HL-60 (cell line): ENCODE measurements at regions not wholly inside any gene's neighbourhood (a gene's known extent, or its start where the extent isn't known, plus 50 kb on each side); places are given as distances from the start of the nearest gene placed in this dataset.
"Not testable (repeated sequence)": the region's sequence is repeated elsewhere in the genome, so short reads cannot be mapped to it uniquely, and the experiment has no call there.

Experiments
- DNase-seq, 2 experiments: peaks; one replicate each; pipeline ENCODE4 v3.0.0-alpha.2; 2010 to 2020; ENCODE audit warnings: low read depth in 1 of 2, low spot score in 1 of 2
- H3K27ac ChIP-seq: fragments of 250-450 bp; sonication (Bioruptor Pico); replicated peaks from 2 replicates; pipeline ENCODE4 v1.5.1; 2020; ENCODE audit warnings: mild to moderate bottlenecking, moderate library complexity
- H3K27me3 ChIP-seq: fragments of 250-450 bp; sonication (Bioruptor Pico); 2 replicates; pipeline ENCODE4 v1.5.1; 2021; ENCODE audit warnings: mild to moderate bottlenecking, moderate library complexity; ENCODE audit not compliant: insufficient read depth, poor library complexity, severe bottlenecking
- H3K4me3 ChIP-seq: replicated peaks from 2 replicates; pipeline ENCODE4 v1.5.1; 2011; ENCODE audit warnings: mild to moderate bottlenecking, control low read depth, low read length; ENCODE audit not compliant: insufficient read depth
- CTCF ChIP-seq: IDR thresholded peaks from one replicate; pipeline ENCODE4 v1.5.1; 2011; ENCODE audit warnings: low read length, control low read depth, inconsistent platforms; ENCODE audit not compliant: insufficient read depth
- GABPA ChIP-seq: IDR thresholded peaks from 2 replicates; pipeline ENCODE4 v1.6.1; 2012; ENCODE audit warnings: low read depth
- POLR2AphosphoS5 ChIP-seq: IDR thresholded peaks from 2 replicates; pipeline ENCODE4 v1.6.1; 2012; ENCODE audit warnings: low read depth
- REST ChIP-seq: IDR thresholded peaks from 2 replicates; pipeline ENCODE4 v1.6.1; 2012; ENCODE audit warnings: low read depth; ENCODE audit not compliant: insufficient replicate concordance
- SPI1 ChIP-seq: IDR thresholded peaks from 2 replicates; pipeline ENCODE4 v1.6.1; 2012; ENCODE audit warnings: low read depth, mild to moderate bottlenecking, borderline replicate concordance

- no peak overlapping the region for H3K27ac ChIP-seq
- DNase-seq: no peak
- no peak overlapping the region for H3K4me3 ChIP-seq
- TF ChIP-seq GABPA (no peak), POLR2AphosphoS5 (no peak), REST (no peak), SPI1 (no peak), CTCF (no peak)
- H3K27me3 ChIP-seq: no peaks in the 10 kb centered on the region
Measured at GRCh38 chr20:22729180-22729579, 144.8 kb upstream of the FOXA2 start.

GRCh38 chr20:22729616-22730236, 145.4 kb upstream of the FOXA2 start:
- no peak overlapping the region for H3K4me3 ChIP-seq
- no peaks in the 10 kb centered on the region for H3K27me3 ChIP-seq
- DNase-seq: no peak
- no peak overlapping the region for H3K27ac ChIP-seq
- no peak for TF ChIP-seq CTCF
- no peak for TF ChIP-seq SPI1
- TF ChIP-seq GABPA: no peak
- no peak for TF ChIP-seq POLR2AphosphoS5
- no peak for TF ChIP-seq REST

- no peak for TF ChIP-seq GABPA
- no peak for TF ChIP-seq SPI1
- TF ChIP-seq POLR2AphosphoS5: no peak
- peaks cover 2% of the 10 kb centered on the region for H3K27me3 ChIP-seq
- H3K27ac ChIP-seq: no peak overlapping the region
- no peak overlapping the region for H3K4me3 ChIP-seq
- DNase-seq: no peak
Measured at GRCh38 chr20:22732751-22733150, 148.4 kb upstream of the FOXA2 start.

- not testable (repeated sequence) for H3K4me3 ChIP-seq, H3K27me3 ChIP-seq, H3K27ac ChIP-seq
- DNase-seq: peak in 1 of 2 experiments; percentile 21
- peak; percentile 33 for TF ChIP-seq CTCF
Measured at GRCh38 chr20:22734946-22735647, 150.7 kb upstream of the FOXA2 start.
